Activated CD8-positive, alpha-beta T cell treated with anti-CD3 and anti-CD28 coated beads, Interleukin-2, amount 10 ng/mL, durations not matched to agents 7 days and 5 days (primary cell): ENCODE measurements at regions not wholly inside any gene's neighbourhood (a gene's known extent, or its start where the extent isn't known, plus 50 kb on each side); places are given as distances from the start of the nearest gene placed in this dataset.

Experiments
- ATAC-seq: fragments of 150-1000 bp; cut with Tn5 transposase; one replicate; pipeline ENCODE4 v1.10.0; 2021; ENCODE audit warnings: moderate library complexity
- CTCF ChIA-PET: fragments of 350-600 bp; sonication (Branson Sonifier 250); formaldehyde crosslinking; loops from one replicate; lab custom pipeline; 2021; ENCODE audit warnings: antibody characterized with exemption; lab: Charles Lee
- POLR2A ChIA-PET: fragments of 350-600 bp; sonication (Branson Sonifier 250); formaldehyde crosslinking; loops from one replicate; lab custom pipeline; 2021; ENCODE audit warnings: antibody characterized with exemption; lab: Charles Lee
- DNase-seq: peaks from one replicate; pipeline ENCODE4 v3.0.0-alpha.2; 2020
- H3K27ac Mint-ChIP-seq: one replicate; pipeline ENCODE4 v1.8.0; 2021; ENCODE audit warnings: mild to moderate bottlenecking, mixed read lengths
- H3K27me3 Mint-ChIP-seq: one replicate; pipeline ENCODE4 v1.8.0; 2021; ENCODE audit warnings: low read depth, mixed read lengths
- H3K36me3 Mint-ChIP-seq: one replicate; pipeline ENCODE4 v1.8.0; 2021; ENCODE audit warnings: low read depth, mixed read lengths
- H3K4me1 Mint-ChIP-seq: one replicate; pipeline ENCODE4 v1.8.0; 2021; ENCODE audit warnings: low read depth, mixed read lengths
- H3K4me3 Mint-ChIP-seq: one replicate; pipeline ENCODE4 v1.8.0; 2021; ENCODE audit warnings: mild to moderate bottlenecking, mixed read lengths
- H3K9me3 Mint-ChIP-seq: one replicate; pipeline ENCODE4 v1.8.0; 2022; ENCODE audit warnings: mixed read lengths; ENCODE audit not compliant: insufficient read depth

- ATAC-seq (no peak), DNase-seq (no peak)
- H3K4me1 Mint-ChIP-seq = no peaks in the 10 kb centered on the region
- ChIA-PET POLR2A (no interaction called here), CTCF (no interaction called here)
- H3K36me3 Mint-ChIP-seq = no peaks in the 10 kb centered on the region
- no peak overlapping the region for H3K27ac Mint-ChIP-seq
- no peaks in the 10 kb centered on the region for H3K9me3 Mint-ChIP-seq
- H3K4me3 Mint-ChIP-seq = no peak overlapping the region
- H3K27me3 Mint-ChIP-seq = no peaks in the 10 kb centered on the region
Observed at GRCh38 chr4:57580710-57581599, 470.8 kb upstream of the IGFBP7 start.

GRCh38 chr4:57575426-57575825, 465.2 kb upstream of the IGFBP7 start:
- H3K4me1 Mint-ChIP-seq = no peaks in the 10 kb centered on the region
- ATAC-seq = no peak
- no peaks in the 10 kb centered on the region for H3K9me3 Mint-ChIP-seq
- no peak overlapping the region for H3K4me3 Mint-ChIP-seq
- no peaks in the 10 kb centered on the region for H3K27me3 Mint-ChIP-seq
- H3K27ac Mint-ChIP-seq = no peak overlapping the region
- no peaks in the 10 kb centered on the region for H3K36me3 Mint-ChIP-seq
- DNase-seq = no peak
- ChIA-PET POLR2A (no interaction called here), CTCF (no interaction called here)

- ChIA-PET POLR2A (no interaction called here), CTCF (no interaction called here)
- no peaks in the 10 kb centered on the region for H3K27me3 Mint-ChIP-seq
- no peaks in the 10 kb centered on the region for H3K36me3 Mint-ChIP-seq
- no peak overlapping the region for H3K4me3 Mint-ChIP-seq
- H3K9me3 Mint-ChIP-seq = peaks cover 4% of the 10 kb centered on the region
- no peak for ATAC-seq
- H3K27ac Mint-ChIP-seq = no peak overlapping the region
- no peaks in the 10 kb centered on the region for H3K4me1 Mint-ChIP-seq
- no peak for DNase-seq
Observed at GRCh38 chr4:57554556-57555092, 444.4 kb upstream of the IGFBP7 start.

- CTCF ChIA-PET = no interaction called here
- no peaks in the 10 kb centered on the region for H3K36me3 Mint-ChIP-seq
- peaks cover 2% of the 10 kb centered on the region for H3K9me3 Mint-ChIP-seq
- no peak overlapping the region for H3K27ac Mint-ChIP-seq
- no peaks in the 10 kb centered on the region for H3K27me3 Mint-ChIP-seq
- no peak for DNase-seq
- POLR2A ChIA-PET = no interaction called here
- H3K4me1 Mint-ChIP-seq = no peaks in the 10 kb centered on the region
- no peak overlapping the region for H3K4me3 Mint-ChIP-seq
- ATAC-seq = no peak
Observed at GRCh38 chr4:57553728-57554127, 443.5 kb upstream of the IGFBP7 start.

- no peak for ATAC-seq
- CTCF ChIA-PET = no interaction called here
- no peak for DNase-seq
- Mint-ChIP-seq H3K36me3 (no peaks in the 10 kb centered on the region), H3K4me1 (no peaks in the 10 kb centered on the region), H3K27me3 (no peaks in the 10 kb centered on the region), H3K4me3 (no peak overlapping the region), H3K27ac (no peak overlapping the region), H3K9me3 (no peaks in the 10 kb centered on the region)
- POLR2A ChIA-PET = no interaction called here
Observed at GRCh38 chr4:57550198-57550597, 440.0 kb upstream of the IGFBP7 start.

- ChIA-PET POLR2A (no interaction called here), CTCF (no interaction called here)
- Mint-ChIP-seq H3K36me3 (no peaks in the 10 kb centered on the region), H3K27me3 (no peaks in the 10 kb centered on the region), H3K27ac (no peak overlapping the region), H3K4me3 (no peak overlapping the region), H3K9me3 (no peaks in the 10 kb centered on the region), H3K4me1 (no peaks in the 10 kb centered on the region)
- ATAC-seq (no peak), DNase-seq (no peak)
Observed at GRCh38 chr4:57548856-57549255, 438.7 kb upstream of the IGFBP7 start.

GRCh38 chr4:57544811-57545654, 434.8 kb upstream of the IGFBP7 start:
- Mint-ChIP-seq H3K4me3 (no peak overlapping the region), H3K27ac (no peak overlapping the region), H3K9me3 (no peaks in the 10 kb centered on the region), H3K4me1 (no peaks in the 10 kb centered on the region), H3K27me3 (no peaks in the 10 kb centered on the region), H3K36me3 (no peaks in the 10 kb centered on the region)
- POLR2A ChIA-PET = no interaction called here
- DNase-seq = no peak
- CTCF ChIA-PET = no interaction called here
- no peak for ATAC-seq

- ChIA-PET CTCF (no interaction called here), POLR2A (no interaction called here)
- no peaks in the 10 kb centered on the region for H3K36me3 Mint-ChIP-seq
- no peaks in the 10 kb centered on the region for H3K9me3 Mint-ChIP-seq
- no peak overlapping the region for H3K27ac Mint-ChIP-seq
- ATAC-seq (no peak), DNase-seq (no peak)
- H3K4me3 Mint-ChIP-seq = no peak overlapping the region
- H3K4me1 Mint-ChIP-seq = no peaks in the 10 kb centered on the region
- H3K27me3 Mint-ChIP-seq = no peaks in the 10 kb centered on the region
Observed at GRCh38 chr4:57504797-57505530, 394.8 kb upstream of the IGFBP7 start.

- no peak overlapping the region for H3K4me3 Mint-ChIP-seq
- DNase-seq (no peak), ATAC-seq (no peak)
- no peaks in the 10 kb centered on the region for H3K36me3 Mint-ChIP-seq
- ChIA-PET CTCF (interaction anchor here (0.9 kb wide), 1 partner anchor 9 kb away, joined by 3 read pairs; no protein-coding TSS in a partner anchor), POLR2A (no interaction called here)
- H3K27me3 Mint-ChIP-seq = no peaks in the 10 kb centered on the region
- no peaks in the 10 kb centered on the region for H3K4me1 Mint-ChIP-seq
- no peak overlapping the region for H3K27ac Mint-ChIP-seq
- no peaks in the 10 kb centered on the region for H3K9me3 Mint-ChIP-seq
Observed at GRCh38 chr4:57504139-57504538, 394.0 kb upstream of the IGFBP7 start.

- Mint-ChIP-seq H3K9me3 (no peaks in the 10 kb centered on the region), H3K27me3 (no peaks in the 10 kb centered on the region), H3K4me3 (no peak overlapping the region), H3K27ac (no peak overlapping the region), H3K4me1 (no peaks in the 10 kb centered on the region), H3K36me3 (no peaks in the 10 kb centered on the region)
- POLR2A ChIA-PET = no interaction called here
- DNase-seq (no peak), ATAC-seq (no peak)
- CTCF ChIA-PET = no interaction called here
Observed at GRCh38 chr4:57501720-57502119, 391.5 kb upstream of the IGFBP7 start.

- H3K27ac Mint-ChIP-seq = no peak overlapping the region
- no peaks in the 10 kb centered on the region for H3K4me1 Mint-ChIP-seq
- CTCF ChIA-PET = no interaction called here
- ATAC-seq (no peak), DNase-seq (no peak)
- H3K36me3 Mint-ChIP-seq = no peaks in the 10 kb centered on the region
- no peaks in the 10 kb centered on the region for H3K27me3 Mint-ChIP-seq
- H3K4me3 Mint-ChIP-seq = no peak overlapping the region
- H3K9me3 Mint-ChIP-seq = no peaks in the 10 kb centered on the region
- POLR2A ChIA-PET = no interaction called here
Observed at GRCh38 chr4:57499786-57500185, 389.6 kb upstream of the IGFBP7 start.
